NCI-H1105 treated with DMSO at 0.1 percent for 48 hours (cell line): ENCODE measurements at regions not wholly inside any gene's neighbourhood (a gene's known extent, or its start where the extent isn't known, plus 50 kb on each side); places are given as distances from the start of the nearest gene placed in this dataset.
"Not testable (repeated sequence)": the region's sequence is repeated elsewhere in the genome, so short reads cannot be mapped to it uniquely, and the experiment has no call there.

Source experiments
- DNase-seq: peaks from one replicate; lab custom pipeline; 2025; lab: John Stamatoyannopoulos, UW

- DNase-seq = no peak
Observed at GRCh38 chr3:95752199-95752598, 1062.2 kb upstream of the EPHA6 start.

GRCh38 chr3:95758707-95759106 lies 1055.7 kb upstream of the EPHA6 start:
- no peak for DNase-seq

- no peak for DNase-seq
Observed at GRCh38 chr3:95759614-95760301, 1054.6 kb upstream of the EPHA6 start.

- no peak for DNase-seq
Observed at GRCh38 chr3:95775486-95776094, 1038.8 kb upstream of the EPHA6 start.

GRCh38 chr3:95781598-95781997 lies 1032.8 kb upstream of the EPHA6 start:
- no peak for DNase-seq

- no peak for DNase-seq
Observed at GRCh38 chr3:95789111-95789510, 1025.3 kb upstream of the EPHA6 start.

GRCh38 chr3:95797081-95797480 lies 1017.3 kb upstream of the EPHA6 start:
- no peak for DNase-seq

GRCh38 chr3:95798628-95799027 lies 1015.8 kb upstream of the EPHA6 start:
- no peak for DNase-seq

- no peak for DNase-seq
Observed at GRCh38 chr3:95810462-95810861, 1003.9 kb upstream of the EPHA6 start.

GRCh38 chr3:95813244-95813643 lies 1001.1 kb upstream of the EPHA6 start:
- no peak for DNase-seq

- DNase-seq = no peak
Observed at GRCh38 chr3:95815828-95816227, 998.6 kb upstream of the EPHA6 start.

- no peak for DNase-seq
Observed at GRCh38 chr3:95826419-95826818, 988.0 kb upstream of the EPHA6 start.

GRCh38 chr3:95832146-95832545 lies 982.2 kb upstream of the EPHA6 start:
- DNase-seq = no peak

- not testable (repeated sequence) for DNase-seq
Observed at GRCh38 chr3:95860628-95861027, 953.8 kb upstream of the EPHA6 start.

- no peak for DNase-seq
Observed at GRCh38 chr3:95883801-95884200, 930.6 kb upstream of the EPHA6 start.

- no peak for DNase-seq
Observed at GRCh38 chr3:95886616-95887015, 927.8 kb upstream of the EPHA6 start.

GRCh38 chr3:95887114-95887513 lies 927.3 kb upstream of the EPHA6 start:
- DNase-seq = no peak

- DNase-seq = no peak
Observed at GRCh38 chr3:95894820-95895219, 919.6 kb upstream of the EPHA6 start.

- no peak for DNase-seq
Observed at GRCh38 chr3:95899494-95899893, 914.9 kb upstream of the EPHA6 start.

GRCh38 chr3:95899911-95900310 lies 914.5 kb upstream of the EPHA6 start:
- no peak for DNase-seq

GRCh38 chr3:95901948-95902347 lies 912.4 kb upstream of the EPHA6 start:
- no peak for DNase-seq

- no peak for DNase-seq
Observed at GRCh38 chr3:95905182-95905581, 909.2 kb upstream of the EPHA6 start.

- DNase-seq = no peak
Observed at GRCh38 chr3:95911767-95912166, 902.6 kb upstream of the EPHA6 start.
